Neural progenitor cell (in vitro differentiated cells): ENCODE measurements at regions not wholly inside any gene's neighbourhood (a gene's known extent, or its start where the extent isn't known, plus 50 kb on each side); places are given as distances from the start of the nearest gene placed in this dataset.
A peak's percentile ranks its signal among the peaks of the same experiment; 100 is the strongest.

Experiments used
- EZH2phosphoT487 ChIP-seq: fragments of 200-600 bp; sonication (generic); IDR thresholded peaks from 2 replicates; pipeline ENCODE4 v1.6.1; 2017; ENCODE audit warnings: antibody characterized with exemption
- TF ChIP-seq, protein P1 (sequence below): fragments of 200-600 bp; sonication (generic); IDR thresholded peaks from 2 replicates; pipeline ENCODE4 v1.5.1; 2017; ENCODE audit warnings: antibody characterized with exemption, mild to moderate bottlenecking

DNA sequence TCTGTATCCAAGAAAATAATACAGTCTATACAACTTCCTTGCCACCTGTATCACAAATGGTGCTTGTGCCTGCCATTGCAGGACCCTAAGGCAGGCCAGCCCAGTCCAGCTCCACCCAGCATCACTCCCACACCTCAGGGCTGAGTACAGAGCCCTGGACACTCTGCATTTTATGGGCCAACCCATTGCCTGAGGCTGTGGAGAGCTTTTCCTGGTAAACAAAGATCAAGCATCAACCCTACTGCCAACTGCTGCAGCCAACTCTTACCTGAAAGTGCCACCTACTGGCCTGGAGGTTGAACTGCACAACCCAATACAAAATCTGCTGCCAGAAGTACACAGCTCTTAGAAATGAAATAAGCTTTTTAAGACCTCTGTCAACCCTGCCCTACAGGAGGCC is 1082.2 kb downstream of the NAALADL2 start:
- no peak for TF ChIP-seq EZH2phosphoT487
- TF ChIP-seq, protein P1, sequence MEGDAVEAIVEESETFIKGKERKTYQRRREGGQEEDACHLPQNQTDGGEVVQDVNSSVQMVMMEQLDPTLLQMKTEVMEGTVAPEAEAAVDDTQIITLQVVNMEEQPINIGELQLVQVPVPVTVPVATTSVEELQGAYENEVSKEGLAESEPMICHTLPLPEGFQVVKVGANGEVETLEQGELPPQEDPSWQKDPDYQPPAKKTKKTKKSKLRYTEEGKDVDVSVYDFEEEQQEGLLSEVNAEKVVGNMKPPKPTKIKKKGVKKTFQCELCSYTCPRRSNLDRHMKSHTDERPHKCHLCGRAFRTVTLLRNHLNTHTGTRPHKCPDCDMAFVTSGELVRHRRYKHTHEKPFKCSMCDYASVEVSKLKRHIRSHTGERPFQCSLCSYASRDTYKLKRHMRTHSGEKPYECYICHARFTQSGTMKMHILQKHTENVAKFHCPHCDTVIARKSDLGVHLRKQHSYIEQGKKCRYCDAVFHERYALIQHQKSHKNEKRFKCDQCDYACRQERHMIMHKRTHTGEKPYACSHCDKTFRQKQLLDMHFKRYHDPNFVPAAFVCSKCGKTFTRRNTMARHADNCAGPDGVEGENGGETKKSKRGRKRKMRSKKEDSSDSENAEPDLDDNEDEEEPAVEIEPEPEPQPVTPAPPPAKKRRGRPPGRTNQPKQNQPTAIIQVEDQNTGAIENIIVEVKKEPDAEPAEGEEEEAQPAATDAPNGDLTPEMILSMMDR: peak; percentile 57
